Gastrocnemius medialis (tissue), 4 donors: ENCODE measurements at regions not wholly inside any gene's neighbourhood (a gene's known extent, or its start where the extent isn't known, plus 50 kb on each side); places are given as distances from the start of the nearest gene placed in this dataset.

Experiments
- ATAC-seq, 2 donors: fragments of 150-250 bp; one replicate each; pipeline ENCODE4 v1.9.1; 2016
- DNase-seq, 2 donors: peaks; one replicate each; pipeline ENCODE4 v3.0.0-alpha.2; 2019
- H3K27ac ChIP-seq, 4 donors: fragments of 200-600 bp; sonication (generic); 1 replicate in 1 of 4; 2 replicates in 3 of 4; pipeline ENCODE4 v1.5.1; 2016 to 2018; ENCODE audit warnings: mild to moderate bottlenecking in 2 of 4, moderate library complexity in 1 of 4
- H3K27me3 ChIP-seq, 3 donors: fragments of 200-600 bp; sonication (generic) in 2 of 3; 1 replicate in 1 of 3; 2 replicates in 2 of 3; pipeline versions ENCODE4 v1.5.1 to v1.6.0; 2016 to 2019; ENCODE audit warnings: mild to moderate bottlenecking in 1 of 3, moderate library complexity in 1 of 3
- H3K36me3 ChIP-seq, 2 donors: fragments of 200-600 bp; sonication (generic) in 1 of 2; one replicate each; pipeline ENCODE4 v1.5.1; 2017 to 2018
- H3K4me1 ChIP-seq, 2 donors: fragments of 200-600 bp; sonication (generic) in 1 of 2; one replicate each; pipeline ENCODE4 v1.5.1; 2016 to 2017; ENCODE audit warnings: mild to moderate bottlenecking in 2 of 2
- H3K4me3 ChIP-seq, 4 donors: fragments of 200-600 bp; sonication (generic) in 3 of 4; 1 replicate in 1 of 4; 2 replicates in 3 of 4; pipeline ENCODE4 v1.5.1; 2016 to 2019; ENCODE audit warnings: mild to moderate bottlenecking in 2 of 4
- H3K9me3 ChIP-seq, 3 donors: fragments of 200-600 bp; sonication (generic) in 2 of 3; 1 replicate in 1 of 3; 2 replicates in 2 of 3; pipeline ENCODE4 v1.5.1; 2016 to 2019
- POLR2A ChIP-seq, 2 donors: fragments of 450-650 bp; IDR thresholded peaks; one replicate each; pipeline ENCODE4 v1.6.1; 2017; ENCODE audit warnings: antibody characterized with exemption in 2 of 2, mild to moderate bottlenecking in 2 of 2, moderate library complexity in 2 of 2
- in situ Hi-C, 4 donors: fragments of 200-750 bp; cut with MboI; loops; one replicate each; pipeline versions ENCODE4 v1.15.0 to v1.8.0; 2017; ENCODE audit warnings: low sequenced_read_pairs in 4 of 4
- intact Hi-C: fragments of 100-400 bp; cut with DNase I; formaldehyde crosslinking; loops from one replicate; pipeline ENCODE4 v1.15.1; 2023; ENCODE audit warnings: low total_unique reads
- TF ChIP-seq, protein P1 (sequence below), 5 experiments: fragments of 450-650 bp in 3 of 5; fragments of 200-600 bp in 2 of 5; sonication (generic) in 2 of 5; IDR thresholded peaks in 4 of 5; conservative IDR thresholded peaks in 1 of 5; 1 replicate in 4 of 5; 2 replicates in 1 of 5; pipeline ENCODE4 v1.5.1; 2016 to 2019; ENCODE audit warnings: antibody characterized with exemption in 5 of 5, mild to moderate bottlenecking in 3 of 5, moderate library complexity in 3 of 5

DNA sequence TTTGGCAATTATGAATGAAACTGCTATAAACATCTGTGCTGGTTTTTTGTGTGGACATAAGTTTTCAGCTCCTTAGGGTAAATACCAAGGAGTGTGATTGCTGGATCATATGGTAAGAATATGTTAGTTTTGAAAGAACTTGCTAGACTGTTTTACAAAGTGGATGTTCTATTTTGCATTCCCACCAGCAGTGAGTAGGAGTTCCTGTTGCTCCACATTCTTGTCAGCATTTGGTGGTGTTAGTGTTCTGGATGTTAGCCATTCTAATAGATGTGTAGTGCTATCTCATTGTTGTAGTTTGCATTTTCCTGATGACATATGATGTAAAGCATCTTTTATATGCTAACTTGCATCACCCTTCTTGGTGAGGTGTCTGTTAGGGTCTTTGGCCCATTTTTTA, 304.6 kb downstream of the NUP35 start:
- H3K4me1 ChIP-seq: no peaks in the 10 kb centered on the region
- TF ChIP-seq POLR2A (IDR thresholded peaks at IDR 0.05): no peak
- TF ChIP-seq, protein P1, sequence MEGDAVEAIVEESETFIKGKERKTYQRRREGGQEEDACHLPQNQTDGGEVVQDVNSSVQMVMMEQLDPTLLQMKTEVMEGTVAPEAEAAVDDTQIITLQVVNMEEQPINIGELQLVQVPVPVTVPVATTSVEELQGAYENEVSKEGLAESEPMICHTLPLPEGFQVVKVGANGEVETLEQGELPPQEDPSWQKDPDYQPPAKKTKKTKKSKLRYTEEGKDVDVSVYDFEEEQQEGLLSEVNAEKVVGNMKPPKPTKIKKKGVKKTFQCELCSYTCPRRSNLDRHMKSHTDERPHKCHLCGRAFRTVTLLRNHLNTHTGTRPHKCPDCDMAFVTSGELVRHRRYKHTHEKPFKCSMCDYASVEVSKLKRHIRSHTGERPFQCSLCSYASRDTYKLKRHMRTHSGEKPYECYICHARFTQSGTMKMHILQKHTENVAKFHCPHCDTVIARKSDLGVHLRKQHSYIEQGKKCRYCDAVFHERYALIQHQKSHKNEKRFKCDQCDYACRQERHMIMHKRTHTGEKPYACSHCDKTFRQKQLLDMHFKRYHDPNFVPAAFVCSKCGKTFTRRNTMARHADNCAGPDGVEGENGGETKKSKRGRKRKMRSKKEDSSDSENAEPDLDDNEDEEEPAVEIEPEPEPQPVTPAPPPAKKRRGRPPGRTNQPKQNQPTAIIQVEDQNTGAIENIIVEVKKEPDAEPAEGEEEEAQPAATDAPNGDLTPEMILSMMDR (IDR thresholded peaks at IDR 0.05 in 4 of 5, conservative IDR thresholded peaks at IDR 0.05 in 1 of 5): no peak
- H3K27me3 ChIP-seq: no peaks in the 10 kb centered on the region
- DNase-seq (no peak), ATAC-seq (no peak)
- H3K36me3 ChIP-seq: no peaks in the 10 kb centered on the region
- in situ Hi-C loops (no loop called here), intact Hi-C loops (no loop called here)
- H3K9me3 ChIP-seq: no peaks in the 10 kb centered on the region
- H3K27ac ChIP-seq: no peak overlapping the region
- no peak overlapping the region for H3K4me3 ChIP-seq

DNA sequence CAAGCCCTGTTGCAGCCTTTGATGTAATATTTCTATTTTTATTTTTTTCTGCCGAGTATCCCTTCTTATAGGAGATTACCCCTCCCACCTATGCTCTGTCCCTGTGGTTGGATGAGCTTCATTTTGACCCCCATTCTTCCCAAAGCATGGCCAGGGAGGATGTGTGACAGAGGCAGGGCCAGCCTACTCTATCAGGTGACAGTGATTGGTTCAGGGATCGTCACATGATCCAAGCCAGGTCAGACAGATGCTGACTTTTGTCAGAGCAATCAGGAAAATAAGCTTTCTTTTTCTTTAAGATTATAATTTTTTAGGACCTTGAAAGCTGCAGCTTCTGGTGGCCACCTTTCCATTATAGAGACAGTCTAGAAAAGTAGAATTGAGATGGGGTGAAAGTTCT, 314.3 kb downstream of the NUP35 start:
- ATAC-seq (no peak), DNase-seq (no peak)
- Histone ChIP-seq H3K27me3 (no peaks in the 10 kb centered on the region), H3K4me3 (no peak overlapping the region), H3K27ac (no peak overlapping the region), H3K36me3 (no peaks in the 10 kb centered on the region), H3K9me3 (no peaks in the 10 kb centered on the region), H3K4me1 (no peaks in the 10 kb centered on the region)
- TF ChIP-seq POLR2A (IDR thresholded peaks at IDR 0.05): no peak
- TF ChIP-seq, protein P1 (IDR thresholded peaks at IDR 0.05 in 4 of 5, conservative IDR thresholded peaks at IDR 0.05 in 1 of 5): no peak
- in situ Hi-C loops: no loop called here
- intact Hi-C loops: no loop called here

DNA sequence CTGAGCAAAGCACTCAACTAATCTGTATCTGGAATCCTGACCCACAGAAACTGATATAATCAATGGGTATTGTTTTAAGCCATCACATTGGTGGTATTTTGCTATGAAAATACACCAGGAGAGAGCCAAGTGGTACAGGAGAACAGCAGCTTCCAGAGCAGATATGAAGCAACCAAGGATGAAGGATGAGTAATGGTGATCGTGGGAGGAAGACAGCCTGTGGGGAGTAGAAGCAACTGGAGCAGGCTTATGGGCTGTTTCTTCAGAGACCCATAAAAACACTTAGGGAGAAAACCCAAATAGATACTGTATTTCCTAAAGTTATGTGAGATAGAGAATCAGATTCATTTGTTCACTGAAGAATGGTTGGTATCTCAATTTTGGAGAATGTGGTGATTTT, 330.8 kb downstream of the NUP35 start:
- Histone ChIP-seq H3K27ac (no peak overlapping the region), H3K36me3 (no peaks in the 10 kb centered on the region), H3K4me1 (no peaks in the 10 kb centered on the region), H3K4me3 (no peak overlapping the region), H3K9me3 (no peaks in the 10 kb centered on the region), H3K27me3 (no peaks in the 10 kb centered on the region)
- DNase-seq: no peak
- intact Hi-C loops (no loop called here), in situ Hi-C loops (no loop called here)
- TF ChIP-seq, protein P1 (IDR thresholded peaks at IDR 0.05 in 4 of 5, conservative IDR thresholded peaks at IDR 0.05 in 1 of 5): no peak
- TF ChIP-seq POLR2A (IDR thresholded peaks at IDR 0.05): no peak
- ATAC-seq: no peak

DNA sequence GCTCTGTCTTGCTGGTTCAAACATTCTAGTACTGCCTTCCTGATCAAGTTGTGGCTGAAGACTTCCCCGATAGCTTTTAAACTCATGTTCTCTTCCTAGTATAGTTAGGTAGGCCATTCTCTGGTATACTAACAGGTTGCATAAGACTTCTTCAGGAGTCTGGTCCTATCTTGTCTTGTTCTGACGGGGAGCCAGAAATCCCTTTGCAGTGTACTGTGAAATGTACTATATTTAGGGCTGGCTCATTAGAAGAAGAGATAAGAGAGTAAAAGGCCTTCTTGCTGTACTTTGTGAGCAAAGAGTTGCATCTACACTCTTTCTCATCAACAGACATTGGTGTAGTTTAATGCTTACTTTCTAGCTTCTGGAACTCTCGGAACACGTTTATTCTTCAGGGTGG, 331.9 kb downstream of the NUP35 start:
- DNase-seq (no peak), ATAC-seq (no peak)
- no peak for TF ChIP-seq POLR2A (IDR thresholded peaks at IDR 0.05)
- TF ChIP-seq, protein P1 (IDR thresholded peaks at IDR 0.05 in 4 of 5, conservative IDR thresholded peaks at IDR 0.05 in 1 of 5): no peak
- in situ Hi-C loops (no loop called here), intact Hi-C loops (no loop called here)
- no peaks in the 10 kb centered on the region for H3K27me3 ChIP-seq
- H3K36me3 ChIP-seq: no peaks in the 10 kb centered on the region
- H3K4me1 ChIP-seq: no peaks in the 10 kb centered on the region
- H3K4me3 ChIP-seq: no peak overlapping the region
- H3K27ac ChIP-seq: no peak overlapping the region
- H3K9me3 ChIP-seq: no peaks in the 10 kb centered on the region

DNA sequence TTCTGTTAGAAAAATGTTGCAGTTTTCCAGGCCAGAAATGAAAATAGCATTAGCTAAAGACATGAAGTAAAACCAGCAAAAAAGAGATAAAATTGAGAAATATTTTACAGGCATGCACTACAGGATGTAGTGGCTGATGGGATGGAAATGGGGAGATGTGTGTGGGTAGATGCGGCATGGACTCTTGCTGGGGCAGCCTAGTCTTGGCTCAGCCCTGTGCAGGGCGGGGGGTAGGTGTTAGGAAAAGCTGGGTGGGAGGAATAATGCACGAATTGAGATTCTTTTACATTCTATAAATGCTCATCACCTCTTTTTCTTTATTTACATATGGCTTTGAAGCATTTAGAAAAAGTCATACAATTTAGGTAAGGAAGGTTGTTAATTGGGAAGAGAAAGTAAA, 334.2 kb downstream of the NUP35 start:
- ATAC-seq (no peak), DNase-seq (no peak)
- Histone ChIP-seq H3K4me3 (no peak overlapping the region), H3K9me3 (no peaks in the 10 kb centered on the region), H3K4me1 (no peaks in the 10 kb centered on the region), H3K27me3 (no peaks in the 10 kb centered on the region), H3K36me3 (no peaks in the 10 kb centered on the region), H3K27ac (no peak overlapping the region)
- intact Hi-C loops: no loop called here
- in situ Hi-C loops: no loop called here
- TF ChIP-seq, protein P1 (IDR thresholded peaks at IDR 0.05 in 4 of 5, conservative IDR thresholded peaks at IDR 0.05 in 1 of 5): no peak
- TF ChIP-seq POLR2A (IDR thresholded peaks at IDR 0.05): no peak
